GM19324 (cell line): ENCODE measurements at regions not wholly inside any gene's neighbourhood (a gene's known extent, or its start where the extent isn't known, plus 50 kb on each side); places are given as distances from the start of the nearest gene placed in this dataset.
"Not testable (repeated sequence)": the region's sequence is repeated elsewhere in the genome, so short reads cannot be mapped to it uniquely, and the experiment has no call there.

Source experiments
- ATAC-seq: cut with Tn5 transposase; IDR thresholded peaks from one replicate; pipeline ENCODE4 v1.9.1; 2021; ENCODE audit warnings: mild to moderate bottlenecking, moderate library complexity; ENCODE audit not compliant: unreplicated experiment, low FRiP score

GRCh38 chr7:9391984-9392383 is 958.6 kb downstream of the NXPH1 start:
- ATAC-seq, result no peak

- ATAC-seq, result not testable (repeated sequence)
These were observed 971.0 kb downstream of the NXPH1 start for GRCh38 chr7:9404386-9404785.

GRCh38 chr7:9407816-9408215 is 974.4 kb downstream of the NXPH1 start:
- no peak for ATAC-seq

- no peak for ATAC-seq
These were observed 1020.1 kb downstream of the NXPH1 start for GRCh38 chr7:9453521-9453920.

DNA sequence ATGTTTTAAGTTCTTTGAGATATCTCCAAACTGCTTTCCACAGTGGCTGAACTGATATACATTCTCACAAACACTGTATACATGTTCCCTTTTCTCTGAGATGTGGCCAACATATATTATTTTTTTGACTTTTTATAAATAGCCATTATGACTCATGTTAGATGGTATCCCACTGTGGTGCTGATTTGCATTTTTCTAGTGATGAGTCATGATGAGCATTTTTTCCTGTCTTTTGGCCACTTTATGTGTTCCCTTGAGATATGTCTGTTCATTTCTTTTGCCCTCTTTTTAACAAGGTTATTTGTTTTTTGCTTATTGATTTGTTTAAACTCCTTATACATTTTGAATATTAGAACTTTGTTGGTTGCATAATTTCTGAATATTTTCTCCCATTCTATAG is 1055.1 kb downstream of the NXPH1 start:
- no peak for ATAC-seq

- ATAC-seq, result no peak
These were observed 1064.9 kb downstream of the NXPH1 start for GRCh38 chr7:9498303-9498702.

DNA sequence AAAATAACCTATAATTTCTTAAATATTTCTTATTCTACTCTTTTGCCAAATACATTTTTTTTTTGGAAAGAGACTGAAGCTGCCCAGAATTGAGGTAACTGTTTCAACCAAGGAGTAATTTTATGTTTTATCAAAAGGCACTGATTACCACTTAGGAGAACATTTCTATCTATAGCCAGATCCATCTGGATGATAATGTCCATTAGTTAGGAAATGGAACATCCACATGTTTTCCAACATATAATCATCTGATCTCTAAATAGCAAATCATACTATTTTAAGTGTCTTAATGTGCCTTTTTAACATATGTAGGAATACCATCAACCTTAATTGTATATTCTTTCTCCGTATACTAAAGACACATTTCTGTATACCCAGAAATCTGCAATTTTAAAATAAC is 1068.9 kb downstream of the NXPH1 start:
- ATAC-seq, result no peak

DNA sequence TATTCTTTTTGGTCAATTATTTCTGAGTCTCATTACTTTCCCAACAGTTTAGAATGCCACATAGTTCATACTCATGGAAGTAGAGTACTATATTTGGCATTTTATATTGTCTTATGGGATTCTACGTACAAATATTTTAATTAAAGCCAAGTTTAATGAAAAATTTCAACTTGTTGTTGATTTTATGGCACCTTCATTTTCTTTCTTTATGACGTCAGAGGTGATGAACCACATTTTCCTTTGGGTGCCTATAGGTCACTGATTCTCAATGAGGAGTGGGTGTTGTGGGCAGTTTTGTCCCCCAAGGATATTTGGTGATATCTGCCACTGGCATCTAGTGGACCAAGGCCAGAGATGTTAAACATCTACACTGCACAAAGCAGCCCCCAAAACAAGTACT is 1071.3 kb downstream of the NXPH1 start:
- ATAC-seq, result no peak

- ATAC-seq, result no peak
These were observed 1072.1 kb downstream of the NXPH1 start for GRCh38 chr7:9505516-9505915.

- no peak for ATAC-seq
These were observed 1073.9 kb downstream of the NXPH1 start for GRCh38 chr7:9507290-9507689.

DNA sequence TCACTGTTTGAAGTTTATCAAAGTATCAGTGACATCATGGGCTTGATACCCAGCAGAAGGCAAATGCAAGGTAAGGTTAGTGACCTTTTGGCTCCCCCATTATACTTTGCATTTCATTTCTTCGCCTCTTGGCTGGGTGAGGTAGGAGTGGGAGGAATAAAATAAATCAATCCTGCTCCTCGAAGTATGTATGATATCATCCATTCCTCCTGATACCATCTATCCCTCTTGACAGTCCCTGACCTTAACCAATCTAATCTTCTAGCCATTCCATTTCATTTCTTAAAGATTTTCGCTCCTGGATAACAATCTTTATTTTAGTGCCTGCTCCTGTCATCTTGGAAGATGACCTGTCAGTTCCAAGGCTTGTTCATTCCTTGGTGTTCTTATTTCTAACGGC is 1083.3 kb downstream of the NXPH1 start:
- no peak for ATAC-seq

- ATAC-seq, result no peak
These were observed 1090.2 kb downstream of the NXPH1 start for GRCh38 chr7:9523579-9523978.

GRCh38 chr7:9552431-9552830 is 1119.0 kb downstream of the NXPH1 start:
- not testable (repeated sequence) for ATAC-seq

DNA sequence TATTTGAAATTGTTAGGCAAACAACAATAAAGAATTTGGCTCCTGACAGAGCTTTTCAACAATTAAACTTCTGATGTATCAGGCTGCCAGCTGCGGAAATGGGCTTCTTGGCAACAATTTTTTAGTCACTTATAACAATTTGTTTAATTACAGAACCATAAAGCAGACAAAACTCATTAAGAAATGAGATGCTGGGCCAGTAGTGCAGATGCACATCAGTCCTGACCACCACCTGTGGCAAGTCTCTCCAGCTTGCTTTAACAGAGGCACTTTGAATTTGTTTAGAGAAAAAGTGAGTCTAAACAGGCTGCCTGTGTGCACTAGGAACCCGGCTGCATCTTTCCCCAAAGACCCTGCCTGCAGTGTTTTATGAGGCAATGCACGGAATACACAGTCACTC is 1124.4 kb downstream of the NXPH1 start:
- no peak for ATAC-seq

DNA sequence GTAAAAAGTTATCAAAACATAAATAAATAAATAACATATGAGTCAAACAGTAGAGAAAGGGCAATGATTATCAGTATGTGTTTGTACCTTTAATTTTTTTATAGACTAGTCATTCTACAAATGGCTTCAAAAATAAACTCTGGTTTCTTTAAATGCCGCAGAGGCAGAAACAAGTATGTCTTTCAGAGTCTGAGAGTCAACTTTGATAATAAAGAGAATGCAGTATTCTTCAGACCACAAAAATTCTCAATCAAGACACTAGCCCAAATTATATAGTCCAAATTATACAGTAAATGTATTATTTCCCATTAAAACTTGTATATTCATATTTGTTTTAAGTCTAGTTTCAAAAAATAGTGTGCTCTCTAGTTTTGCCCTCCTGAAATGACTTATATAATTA is 1142.3 kb downstream of the NXPH1 start:
- no peak for ATAC-seq

DNA sequence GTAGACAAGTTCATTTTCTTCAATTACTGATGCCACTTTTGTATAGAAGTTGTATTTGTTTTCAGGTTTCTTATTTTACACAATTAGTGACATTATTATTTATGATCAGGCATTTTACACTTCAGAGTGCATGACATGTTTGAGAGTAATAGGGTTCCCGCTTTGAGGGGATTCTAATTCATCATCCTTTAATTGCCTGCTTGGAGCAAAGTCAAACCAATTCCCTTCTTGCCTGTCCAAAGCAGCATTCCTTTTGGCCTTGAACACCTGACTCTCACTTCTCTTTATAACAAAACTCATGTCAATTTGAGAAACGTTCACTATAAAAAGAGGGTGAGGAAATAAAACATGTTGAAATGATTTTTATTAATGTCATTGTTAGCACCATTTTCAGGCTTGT is 1149.4 kb downstream of the NXPH1 start:
- ATAC-seq, result no peak

GRCh38 chr7:9598411-9598810 is 1165.0 kb downstream of the NXPH1 start:
- ATAC-seq, result no peak

GRCh38 chr7:9600974-9601373 is 1167.6 kb downstream of the NXPH1 start:
- no peak for ATAC-seq

DNA sequence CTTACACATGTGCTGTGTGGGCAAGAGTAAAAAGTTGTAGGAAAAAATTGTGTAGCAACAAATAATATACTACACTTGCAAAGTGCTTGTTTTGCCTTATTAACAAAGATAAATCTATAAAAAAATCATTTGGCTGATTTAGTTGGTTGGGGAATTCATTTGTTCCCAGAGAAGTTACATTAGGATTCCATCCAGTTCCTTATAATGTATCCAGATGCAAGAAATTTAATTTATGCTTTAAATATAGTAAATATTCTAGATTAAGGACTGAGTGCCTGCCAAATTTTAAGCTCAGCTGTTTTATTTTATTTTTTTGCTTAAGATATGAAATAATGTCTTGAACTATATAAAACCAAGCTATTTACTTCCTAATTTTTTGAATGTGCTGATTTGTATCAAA is 1169.9 kb downstream of the NXPH1 start:
- ATAC-seq, result no peak

- no peak for ATAC-seq
These were observed 1175.2 kb downstream of the NXPH1 start for GRCh38 chr7:9608560-9608959.

GRCh38 chr7:9620899-9621298 is 1187.5 kb downstream of the NXPH1 start:
- ATAC-seq, result not testable (repeated sequence)

- ATAC-seq, result not testable (repeated sequence)
These were observed 1188.0 kb downstream of the NXPH1 start for GRCh38 chr7:9621306-9621902.

GRCh38 chr7:9621927-9622326 is 1188.5 kb downstream of the NXPH1 start:
- ATAC-seq, result no peak
